H9 (cell line): ENCODE measurements at regions not wholly inside any gene's neighbourhood (a gene's known extent, or its start where the extent isn't known, plus 50 kb on each side); places are given as distances from the start of the nearest gene placed in this dataset.
"Not testable (repeated sequence)": the region's sequence is repeated elsewhere in the genome, so short reads cannot be mapped to it uniquely, and the experiment has no call there.

ENCODE experiments used
- DNase-seq: peaks from one replicate; pipeline ENCODE4 v3.0.0-alpha.2; 2017
- H2AFZ ChIP-seq: one replicate; pipeline ENCODE4 v1.6.1; 2013; ENCODE audit warnings: mild to moderate bottlenecking, low read length, control low read depth, moderate library complexity
- H2AK5ac ChIP-seq: 2 replicates; pipeline ENCODE4 v1.6.1; 2013; ENCODE audit warnings: low read length, control low read depth, mixed read lengths; ENCODE audit not compliant: insufficient read length
- H2BK120ac ChIP-seq: one replicate; pipeline ENCODE4 v1.6.1; 2013; ENCODE audit warnings: low read depth, mild to moderate bottlenecking, low read length, control low read depth, inconsistent platforms; ENCODE audit not compliant: poor library complexity, severe bottlenecking
- H2BK12ac ChIP-seq: 2 replicates; pipeline ENCODE4 v1.6.1; 2013; ENCODE audit warnings: low read length, control low read depth, mixed read lengths, low read depth; ENCODE audit not compliant: insufficient read length
- H2BK15ac ChIP-seq: 2 replicates; pipeline ENCODE4 v1.6.1; 2013; ENCODE audit warnings: low read depth, low read length, control low read depth
- H2BK20ac ChIP-seq: one replicate; pipeline ENCODE4 v1.6.1; 2013; ENCODE audit warnings: low read depth, mild to moderate bottlenecking, low read length, control low read depth, inconsistent platforms; ENCODE audit not compliant: poor library complexity, severe bottlenecking
- H2BK5ac ChIP-seq: 2 replicates; pipeline ENCODE4 v1.6.1; 2013; ENCODE audit warnings: low read length, control low read depth, mixed read lengths; ENCODE audit not compliant: insufficient read length
- H3K14ac ChIP-seq: 2 replicates; pipeline ENCODE4 v1.6.1; 2013; ENCODE audit warnings: low read length, control low read depth; ENCODE audit not compliant: insufficient read depth
- H3K18ac ChIP-seq: 2 replicates; pipeline ENCODE4 v1.6.1; 2013; ENCODE audit warnings: low read depth, mild to moderate bottlenecking, mixed read lengths, low read length, control low read depth; ENCODE audit not compliant: insufficient read length
- H3K23ac ChIP-seq: 2 replicates; pipeline ENCODE4 v1.6.1; 2013; ENCODE audit warnings: low read length, control low read depth, mixed read lengths, low read depth; ENCODE audit not compliant: insufficient read length
- H3K23me2 ChIP-seq: 2 replicates; pipeline ENCODE4 v1.6.1; 2013; ENCODE audit warnings: low read depth, mild to moderate bottlenecking, mixed read lengths, low read length, control low read depth; ENCODE audit not compliant: insufficient read length, poor library complexity, severe bottlenecking
- H3K27ac ChIP-seq: 2 replicates; pipeline ENCODE4 v1.5.1; 2013; ENCODE audit warnings: low read length, control low read depth, mixed read lengths, low read depth; ENCODE audit not compliant: insufficient read length
- H3K27me3 ChIP-seq: 2 replicates; pipeline ENCODE4 v1.6.1; 2013; ENCODE audit warnings: low read length, control low read depth, inconsistent platforms; ENCODE audit not compliant: insufficient read depth
- H3K4ac ChIP-seq: 2 replicates; pipeline ENCODE4 v1.6.1; 2013; ENCODE audit warnings: low read depth, mild to moderate bottlenecking, control low read depth, inconsistent platforms, low read length, moderate library complexity
- H3K4me1 ChIP-seq: 2 replicates; pipeline ENCODE4 v1.6.1; 2013; ENCODE audit warnings: low read length, control low read depth, inconsistent platforms; ENCODE audit not compliant: insufficient read depth
- H3K4me2 ChIP-seq: 2 replicates; pipeline ENCODE4 v1.6.1; 2013; ENCODE audit warnings: low read length, control low read depth, mixed read lengths; ENCODE audit not compliant: insufficient read length, insufficient read depth
- H3K56ac ChIP-seq: 2 replicates; pipeline ENCODE4 v1.6.1; 2013; ENCODE audit warnings: low read depth, mild to moderate bottlenecking, mixed read lengths, low read length, control low read depth; ENCODE audit not compliant: insufficient read length
- H3K79me1 ChIP-seq: 2 replicates; pipeline ENCODE4 v1.6.1; 2013; ENCODE audit warnings: low read depth, mild to moderate bottlenecking, moderate library complexity, low read length, control low read depth, inconsistent platforms; ENCODE audit not compliant: insufficient read depth, poor library complexity, severe bottlenecking
- H3K79me2 ChIP-seq: 2 replicates; pipeline ENCODE4 v1.6.1; 2013; ENCODE audit warnings: low read length, control low read depth, inconsistent platforms; ENCODE audit not compliant: insufficient read depth
- H3K9ac ChIP-seq: 2 replicates; pipeline ENCODE4 v1.6.1; 2013; ENCODE audit warnings: low read length, control low read depth, mixed read lengths; ENCODE audit not compliant: insufficient read length; ENCODE audit errors: extremely low read depth
- H3K9me3 ChIP-seq: one replicate; pipeline ENCODE4 v1.6.1; 2013; ENCODE audit warnings: low read depth, low read length, inconsistent platforms; ENCODE audit not compliant: control insufficient read depth
- H3T11ph ChIP-seq: one replicate; pipeline ENCODE4 v1.6.1; 2013; ENCODE audit warnings: mild to moderate bottlenecking, low read length, control low read depth, inconsistent platforms
- H4K20me1 ChIP-seq: one replicate; pipeline ENCODE4 v1.6.1; 2013; ENCODE audit not compliant: control insufficient read depth, insufficient read length, insufficient read depth
- H4K5ac ChIP-seq: 2 replicates; pipeline ENCODE4 v1.6.1; 2013; ENCODE audit warnings: low read depth, mild to moderate bottlenecking, mixed read lengths, low read length, control low read depth; ENCODE audit not compliant: insufficient read length
- H4K8ac ChIP-seq: replicated peaks from 2 replicates; pipeline ENCODE4 v1.6.1; 2013; ENCODE audit warnings: low read length, control low read depth, mixed read lengths, low read depth; ENCODE audit not compliant: insufficient read length
- H4K91ac ChIP-seq: 2 replicates; pipeline ENCODE4 v1.6.1; 2013; ENCODE audit warnings: low read depth, mild to moderate bottlenecking, moderate library complexity, mixed read lengths, low read length, control low read depth; ENCODE audit not compliant: insufficient read length
- H3K27ac Mint-ChIP-seq, 3 experiments: 2 replicates in 2 of 3; 3 replicates in 1 of 3; pipeline ENCODE4 v1.8.0; 2020 to 2021; ENCODE audit warnings: mixed read lengths in 3 of 3, mild to moderate bottlenecking in 1 of 3, moderate library complexity in 1 of 3
- H3K27me3 Mint-ChIP-seq: 2 replicates; pipeline ENCODE4 v1.8.0; 2021; ENCODE audit warnings: low read depth, mild to moderate bottlenecking, moderate library complexity, mixed read lengths
- H3K36me3 Mint-ChIP-seq, 3 experiments: 2 replicates in 2 of 3; 3 replicates in 1 of 3; pipeline ENCODE4 v1.8.0; 2020 to 2021; ENCODE audit warnings: low read depth in 3 of 3, mixed read lengths in 3 of 3; ENCODE audit not compliant: insufficient read depth in 1 of 3
- H3K4me1 Mint-ChIP-seq, 2 experiments: 2 replicates each; pipeline ENCODE4 v1.8.0; 2020; ENCODE audit warnings: mixed read lengths in 2 of 2
- H3K4me3 Mint-ChIP-seq, 2 experiments: 2 replicates in 1 of 2; 3 replicates in 1 of 2; pipeline ENCODE4 v1.8.0; 2020 to 2021; ENCODE audit warnings: mild to moderate bottlenecking in 2 of 2, mixed read lengths in 2 of 2, moderate library complexity in 1 of 2
- H3K9me3 Mint-ChIP-seq, 2 experiments: 2 replicates in 1 of 2; 3 replicates in 1 of 2; pipeline ENCODE4 v1.8.0; 2020; ENCODE audit warnings: mild to moderate bottlenecking in 2 of 2, mixed read lengths in 2 of 2, moderate library complexity in 1 of 2
- WGBS: extraction: QIAGEN DNeasy Blood & Tissue Kit; methylation state at CpG from one replicate; pipeline ENCODE4 v1.1.7; 2013; ENCODE audit warnings: missing lambda C conversion rate, low lambda C conversion rate, mixed read lengths; ENCODE audit not compliant: insufficient read length; ENCODE audit errors: extremely low coverage; 5-methylcytosine and 5-hydroxymethylcytosine counted together

- H4K91ac ChIP-seq, H4K8ac ChIP-seq, H3K14ac ChIP-seq, H3K36me3 Mint-ChIP-seq, H4K20me1 ChIP-seq, H3K4me1 Mint-ChIP-seq, H3K27me3 ChIP-seq, H3K79me2 ChIP-seq, H3K23ac ChIP-seq, H3K9me3 ChIP-seq, H3K27ac Mint-ChIP-seq, H3K79me1 ChIP-seq, H3K23me2 ChIP-seq, H2AFZ ChIP-seq, H2BK5ac ChIP-seq, H3K56ac ChIP-seq, H2BK15ac ChIP-seq, H2BK120ac ChIP-seq, H3K9ac ChIP-seq, H3K4me3 Mint-ChIP-seq, H3K4ac ChIP-seq, DNase-seq, H3K4me2 ChIP-seq, H3K18ac ChIP-seq, H2BK12ac ChIP-seq, H3T11ph ChIP-seq, H3K27me3 Mint-ChIP-seq, H2BK20ac ChIP-seq, H3K27ac ChIP-seq, H4K5ac ChIP-seq, H2AK5ac ChIP-seq, H3K4me1 ChIP-seq: not testable (repeated sequence)
- no CpG with 5 or more reads among the region's 1 CpG for WGBS
- peaks cover 38 to 39% of the 10 kb centered on the region in 2 experiments for H3K9me3 Mint-ChIP-seq
These were observed 243.2 kb downstream of the CWH43 start for GRCh38 chr4:49229243-49229642.

- not testable (repeated sequence) for H2BK5ac ChIP-seq, H3K36me3 Mint-ChIP-seq, H3K9ac ChIP-seq, H3K23ac ChIP-seq, H3K27ac Mint-ChIP-seq, H4K20me1 ChIP-seq, H3K27ac ChIP-seq, H2BK20ac ChIP-seq, H3K9me3 ChIP-seq, H3K4ac ChIP-seq, H4K91ac ChIP-seq, H3K79me2 ChIP-seq, H4K8ac ChIP-seq, H3K4me3 Mint-ChIP-seq, H2BK12ac ChIP-seq, H3K27me3 ChIP-seq, H2AK5ac ChIP-seq, H3T11ph ChIP-seq, H3K4me2 ChIP-seq, H3K79me1 ChIP-seq, H3K23me2 ChIP-seq, H3K4me1 ChIP-seq, H2BK15ac ChIP-seq, H3K4me1 Mint-ChIP-seq, H2AFZ ChIP-seq, H3K18ac ChIP-seq, H3K56ac ChIP-seq, H3K14ac ChIP-seq, DNase-seq, H4K5ac ChIP-seq, H2BK120ac ChIP-seq, H3K27me3 Mint-ChIP-seq
- WGBS, result no CpG with 5 or more reads among the region's 6 CpGs
- H3K9me3 Mint-ChIP-seq, result peaks cover 37% of the 10 kb centered on the region in 2 experiments
These were observed 243.6 kb downstream of the CWH43 start for GRCh38 chr4:49229713-49230112.
